ENCODE measurements at regions not wholly inside any gene's neighbourhood (a gene's known extent, or its start where the extent isn't known, plus 50 kb on each side); places are given as distances from the start of the nearest gene placed in this dataset.

GRCh38 chr4:144202081-144202480, 61.6 kb upstream of the GYPA start:
- Histone ChIP-seq H3K9me3 (no peaks in the 10 kb centered on the region), H3K4me1 (ENCODE audit: insufficient read depth) (no peaks in the 10 kb centered on the region), H3K27ac (no peak overlapping the region), H3K4me3 (no peak overlapping the region), H3K36me3 (no peaks in the 10 kb centered on the region), H3K27me3 (no peaks in the 10 kb centered on the region)
- WGBS, 3 donors = 63 to 85% (median 80%) methylated on average over 1 of the region's 1 CpG
- DNase-seq = no peak
- intact Hi-C loops (cut with DNase I) = no loop called here
- TF ChIP-seq EP300 (IDR thresholded peaks at IDR 0.05) (no peak), POLR2A (IDR thresholded peaks at IDR 0.05) (no peak), CTCF (IDR thresholded peaks at IDR 0.05) (no peak)

GRCh38 chr4:144203155-144203554, 62.6 kb upstream of the GYPA start:
- H3K4me3 ChIP-seq = no peak overlapping the region
- no peaks in the 10 kb centered on the region for H3K27me3 ChIP-seq
- no peaks in the 10 kb centered on the region for H3K9me3 ChIP-seq
- no peak overlapping the region for H3K27ac ChIP-seq
- 86 to 95% (median 88%) methylated on average over 2 of the region's 2 CpGs for WGBS, 3 donors
- H3K4me1 ChIP-seq (ENCODE audit: insufficient read depth) = no peaks in the 10 kb centered on the region
- TF ChIP-seq POLR2A (IDR thresholded peaks at IDR 0.05) = no peak
- TF ChIP-seq CTCF (IDR thresholded peaks at IDR 0.05) = no peak
- TF ChIP-seq EP300 (IDR thresholded peaks at IDR 0.05) = no peak
- DNase-seq = no peak
- no peaks in the 10 kb centered on the region for H3K36me3 ChIP-seq
- intact Hi-C loops (cut with DNase I) = no loop called here

GRCh38 chr4:144204431-144204830, 63.9 kb upstream of the GYPA start:
- no peak for DNase-seq
- no peak for TF ChIP-seq CTCF (IDR thresholded peaks at IDR 0.05)
- TF ChIP-seq POLR2A (IDR thresholded peaks at IDR 0.05) = no peak
- no peak for TF ChIP-seq EP300 (IDR thresholded peaks at IDR 0.05)
- Histone ChIP-seq H3K27ac (no peak overlapping the region), H3K9me3 (no peaks in the 10 kb centered on the region), H3K36me3 (no peaks in the 10 kb centered on the region), H3K4me3 (no peak overlapping the region), H3K4me1 (ENCODE audit: insufficient read depth) (no peaks in the 10 kb centered on the region), H3K27me3 (no peaks in the 10 kb centered on the region)
- intact Hi-C loops (cut with DNase I) = no loop called here

GRCh38 chr4:144206711-144207110, 66.2 kb upstream of the GYPA start:
- intact Hi-C loops (cut with DNase I) = no loop called here
- no peak overlapping the region for H3K27ac ChIP-seq
- 53 to 69% (median 54%) methylated on average over 1 of the region's 1 CpG for WGBS, 3 donors
- no peaks in the 10 kb centered on the region for H3K4me1 ChIP-seq (ENCODE audit: insufficient read depth)
- no peak for TF ChIP-seq EP300 (IDR thresholded peaks at IDR 0.05)
- H3K9me3 ChIP-seq = no peaks in the 10 kb centered on the region
- H3K4me3 ChIP-seq = no peak overlapping the region
- H3K27me3 ChIP-seq = no peaks in the 10 kb centered on the region
- DNase-seq = no peak
- H3K36me3 ChIP-seq = no peaks in the 10 kb centered on the region

GRCh38 chr4:144208074-144208473, 67.6 kb upstream of the GYPA start:
- Histone ChIP-seq H3K36me3 (no peaks in the 10 kb centered on the region), H3K9me3 (no peaks in the 10 kb centered on the region), H3K27me3 (no peaks in the 10 kb centered on the region), H3K4me3 (no peak overlapping the region), H3K4me1 (ENCODE audit: insufficient read depth) (no peaks in the 10 kb centered on the region), H3K27ac (no peak overlapping the region)
- intact Hi-C loops (cut with DNase I) = no loop called here
- 87 to 94% (median 92%) methylated on average over 2 of the region's 2 CpGs for WGBS, 3 donors
- TF ChIP-seq CTCF (IDR thresholded peaks at IDR 0.05) (no peak), EP300 (IDR thresholded peaks at IDR 0.05) (no peak), POLR2A (IDR thresholded peaks at IDR 0.05) (no peak)
- no peak for DNase-seq

Measured in ovary (tissue), 7 donors.